ENCODE measurements at regions not wholly inside any gene's neighbourhood (a gene's known extent, or its start where the extent isn't known, plus 50 kb on each side); places are given as distances from the start of the nearest gene placed in this dataset.

DNA sequence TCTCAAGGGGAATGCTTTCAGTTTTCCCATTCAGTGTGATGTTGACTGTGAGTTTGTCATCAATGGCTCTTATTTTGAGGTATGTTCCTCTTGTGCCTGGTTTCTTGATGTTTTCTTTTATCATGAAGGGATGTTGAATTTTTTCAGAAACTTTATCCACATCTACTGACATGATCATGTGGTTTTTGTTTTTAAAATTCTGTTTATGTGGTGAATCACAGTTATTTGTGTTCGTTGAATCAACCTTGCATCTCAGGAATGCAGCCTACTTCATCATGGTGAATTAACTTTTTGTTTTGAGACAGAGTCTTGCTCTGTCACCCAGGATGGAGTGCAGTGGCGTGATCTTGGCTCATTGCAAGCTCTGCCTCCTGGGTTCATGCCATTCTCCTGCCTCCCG lies 263.1 kb upstream of the KLF3 start:
- intact Hi-C loops (cut with DNase I, micrococcal nuclease), result no loop called here
- Histone ChIP-seq H3K4me3 (ENCODE audit: low read length) (no peak overlapping the region), H3K36me3 (ENCODE audit: insufficient read depth, low read length) (no peaks in the 10 kb centered on the region), H3K27me3 (ENCODE audit: control insufficient read depth in 1 of 2, insufficient read depth in 2 of 2, low read length in 2 of 2) (no peaks in the 10 kb centered on the region), H3K4me1 (ENCODE audit: insufficient read depth, low read length) (no peaks in the 10 kb centered on the region), H3K27ac (ENCODE audit: low read depth in 1 of 2, low read length in 2 of 2) (no peak overlapping the region), H3K9me3 (ENCODE audit: control insufficient read depth in 1 of 2, insufficient read depth in 1 of 2, low read length in 2 of 2) (no peaks in the 10 kb centered on the region)
- TF ChIP-seq, protein P1, sequence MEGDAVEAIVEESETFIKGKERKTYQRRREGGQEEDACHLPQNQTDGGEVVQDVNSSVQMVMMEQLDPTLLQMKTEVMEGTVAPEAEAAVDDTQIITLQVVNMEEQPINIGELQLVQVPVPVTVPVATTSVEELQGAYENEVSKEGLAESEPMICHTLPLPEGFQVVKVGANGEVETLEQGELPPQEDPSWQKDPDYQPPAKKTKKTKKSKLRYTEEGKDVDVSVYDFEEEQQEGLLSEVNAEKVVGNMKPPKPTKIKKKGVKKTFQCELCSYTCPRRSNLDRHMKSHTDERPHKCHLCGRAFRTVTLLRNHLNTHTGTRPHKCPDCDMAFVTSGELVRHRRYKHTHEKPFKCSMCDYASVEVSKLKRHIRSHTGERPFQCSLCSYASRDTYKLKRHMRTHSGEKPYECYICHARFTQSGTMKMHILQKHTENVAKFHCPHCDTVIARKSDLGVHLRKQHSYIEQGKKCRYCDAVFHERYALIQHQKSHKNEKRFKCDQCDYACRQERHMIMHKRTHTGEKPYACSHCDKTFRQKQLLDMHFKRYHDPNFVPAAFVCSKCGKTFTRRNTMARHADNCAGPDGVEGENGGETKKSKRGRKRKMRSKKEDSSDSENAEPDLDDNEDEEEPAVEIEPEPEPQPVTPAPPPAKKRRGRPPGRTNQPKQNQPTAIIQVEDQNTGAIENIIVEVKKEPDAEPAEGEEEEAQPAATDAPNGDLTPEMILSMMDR (IDR thresholded peaks at IDR 0.05), result no peak
- CTCF ChIA-PET, result no interaction called here
- peaks cover 8% of the 10 kb centered on the region for H3K9me3 Mint-ChIP-seq
- no peak overlapping the region for H3K4me3 Mint-ChIP-seq
- DNase-seq, result no peak
- H3K36me3 Mint-ChIP-seq (ENCODE audit: low read depth), result no peaks in the 10 kb centered on the region
- no peaks in the 10 kb centered on the region for H3K27me3 Mint-ChIP-seq
- ATAC-seq (ENCODE audit: poor library complexity), result no peak
- no peak overlapping the region for H3K27ac Mint-ChIP-seq
- H3K4me1 Mint-ChIP-seq (ENCODE audit: low read depth), result no peaks in the 10 kb centered on the region
- POLR2A ChIA-PET, result no interaction called here

DNA sequence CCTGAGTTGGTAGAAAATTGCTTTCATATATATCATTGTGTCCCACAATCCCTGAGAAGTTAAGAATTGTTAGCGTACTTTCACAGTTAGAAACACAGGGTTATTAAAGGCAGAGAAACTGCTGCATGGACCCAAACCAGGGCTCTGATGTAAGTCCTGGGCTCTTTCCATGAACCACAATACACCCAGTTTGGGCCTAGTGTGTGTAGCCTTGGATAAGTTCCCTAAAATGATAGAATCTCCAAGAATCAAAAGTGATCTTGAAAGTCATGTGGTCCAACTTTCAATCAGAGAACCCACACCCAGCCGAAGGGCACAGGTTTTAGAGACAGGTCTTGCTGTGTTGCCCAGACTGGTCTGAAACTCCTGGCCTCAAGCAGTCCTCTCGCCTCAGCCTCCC lies 257.8 kb upstream of the KLF3 start:
- H3K27me3 Mint-ChIP-seq, result peaks cover 4% of the 10 kb centered on the region
- ATAC-seq (ENCODE audit: poor library complexity) (no peak), DNase-seq (no peak)
- H3K27me3 ChIP-seq (ENCODE audit: control insufficient read depth in 1 of 2, insufficient read depth in 2 of 2, low read length in 2 of 2), result no peaks in the 10 kb centered on the region
- no peaks in the 10 kb centered on the region for H3K36me3 Mint-ChIP-seq (ENCODE audit: low read depth)
- TF ChIP-seq, protein P1 (IDR thresholded peaks at IDR 0.05), result no peak
- H3K4me3 ChIP-seq (ENCODE audit: low read length), result no peak overlapping the region
- H3K4me1 Mint-ChIP-seq (ENCODE audit: low read depth), result peaks cover 4% of the 10 kb centered on the region
- H3K4me1 ChIP-seq (ENCODE audit: insufficient read depth, low read length), result no peaks in the 10 kb centered on the region
- ChIA-PET CTCF (no interaction called here), POLR2A (no interaction called here)
- H3K9me3 Mint-ChIP-seq, result peaks cover 4% of the 10 kb centered on the region
- intact Hi-C loops (cut with DNase I, micrococcal nuclease), result no loop called here
- H3K27ac Mint-ChIP-seq, result no peak overlapping the region
- no peak overlapping the region for H3K27ac ChIP-seq (ENCODE audit: low read depth in 1 of 2, low read length in 2 of 2)
- no peaks in the 10 kb centered on the region for H3K9me3 ChIP-seq (ENCODE audit: control insufficient read depth in 1 of 2, insufficient read depth in 1 of 2, low read length in 2 of 2)
- H3K4me3 Mint-ChIP-seq, result no peak overlapping the region
- no peaks in the 10 kb centered on the region for H3K36me3 ChIP-seq (ENCODE audit: insufficient read depth, low read length)

DNA sequence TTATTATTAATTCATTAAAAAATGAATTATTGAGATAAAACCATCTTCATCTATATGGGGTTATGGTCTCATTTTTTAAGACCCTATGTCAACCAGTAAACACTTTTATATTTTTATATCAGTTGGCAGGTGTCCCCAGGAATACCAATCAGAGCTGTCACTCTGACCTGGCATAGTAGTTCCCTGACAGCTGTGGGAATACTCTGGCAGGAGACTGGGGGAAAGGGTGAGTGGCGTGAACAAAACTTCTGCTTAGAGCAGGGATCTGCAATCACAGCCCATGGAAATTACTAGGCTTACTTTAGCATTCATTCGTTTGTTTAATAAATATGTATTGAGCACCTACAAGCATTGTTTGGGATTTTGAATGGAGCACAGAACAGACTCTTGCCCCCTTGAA lies 254.1 kb upstream of the KLF3 start:
- no peak overlapping the region for H3K27ac ChIP-seq (ENCODE audit: low read depth in 1 of 2, low read length in 2 of 2)
- POLR2A ChIA-PET, result no interaction called here
- peaks cover 4% of the 10 kb centered on the region for H3K27me3 Mint-ChIP-seq
- peaks cover 15% of the 10 kb centered on the region for H3K4me1 Mint-ChIP-seq (ENCODE audit: low read depth)
- H3K4me1 ChIP-seq (ENCODE audit: insufficient read depth, low read length), result no peaks in the 10 kb centered on the region
- H3K36me3 Mint-ChIP-seq (ENCODE audit: low read depth), result no peaks in the 10 kb centered on the region
- CTCF ChIA-PET, result interaction anchor here (1.1 kb wide), 1 partner anchor 14 kb away, joined by 3 read pairs; no protein-coding TSS in a partner anchor
- DNase-seq, result no peak
- no peak overlapping the region for H3K4me3 Mint-ChIP-seq
- no peaks in the 10 kb centered on the region for H3K9me3 Mint-ChIP-seq
- no peaks in the 10 kb centered on the region for H3K36me3 ChIP-seq (ENCODE audit: insufficient read depth, low read length)
- no peaks in the 10 kb centered on the region for H3K27me3 ChIP-seq (ENCODE audit: control insufficient read depth in 1 of 2, insufficient read depth in 2 of 2, low read length in 2 of 2)
- TF ChIP-seq, protein P1 (IDR thresholded peaks at IDR 0.05), result no peak
- intact Hi-C loops (cut with DNase I, micrococcal nuclease), result no loop called here
- no peak for ATAC-seq (ENCODE audit: poor library complexity)
- H3K27ac Mint-ChIP-seq, result no peak overlapping the region
- no peak overlapping the region for H3K4me3 ChIP-seq (ENCODE audit: low read length)
- H3K9me3 ChIP-seq (ENCODE audit: control insufficient read depth in 1 of 2, insufficient read depth in 1 of 2, low read length in 2 of 2), result no peaks in the 10 kb centered on the region
